K562 (cell line): ENCODE measurements at regions not wholly inside any gene's neighbourhood (a gene's known extent, or its start where the extent isn't known, plus 50 kb on each side); places are given as distances from the start of the nearest gene placed in this dataset.

Experiments used
- CCAR2 ChIP-seq: fragments of 200-400 bp; formaldehyde crosslinking; IDR thresholded peaks from 2 replicates; pipeline ENCODE4 v1.6.1; 2017; ENCODE audit warnings: mild to moderate bottlenecking, low read depth, low read length
- ZNF551 ChIP-seq: fragments of 250-450 bp; sonication (Bioruptor Pico); IDR thresholded peaks from 2 replicates; pipeline ENCODE4 v1.5.0; 2021; ENCODE audit warnings: mild to moderate bottlenecking, moderate library complexity
- ZNF561 ChIP-seq: fragments of 450-650 bp; formaldehyde crosslinking; conservative IDR thresholded peaks from 2 replicates; pipeline ENCODE4 v1.4.0; 2020; ENCODE audit warnings: mild to moderate bottlenecking, moderate library complexity
- ZNF695 ChIP-seq: fragments of 450-650 bp; formaldehyde crosslinking; IDR thresholded peaks from 2 replicates; pipeline ENCODE4 v1.4.0; 2020; ENCODE audit warnings: mild to moderate bottlenecking, moderate library complexity
- TF ChIP-seq, protein P1 (sequence below): fragments of 450-650 bp; IDR thresholded peaks from 2 replicates; pipeline ENCODE4 v1.6.1; 2016; ENCODE audit warnings: low read depth
- TF ChIP-seq, protein P2 (sequence below): fragments of 200-800 bp; sonication (Bioruptor generic); IDR thresholded peaks from 2 replicates; pipeline ENCODE4 v1.6.1; 2017; ENCODE audit warnings: missing genetic modification characterization, missing compliant biosample characterization
- TF ChIP-seq, protein P3 (sequence below): sonication (generic); formaldehyde crosslinking; IDR thresholded peaks from 2 replicates; pipeline ENCODE4 v1.8.0; 2022; ENCODE audit warnings: missing genetic modification reagents, mild to moderate bottlenecking, borderline replicate concordance

DNA sequence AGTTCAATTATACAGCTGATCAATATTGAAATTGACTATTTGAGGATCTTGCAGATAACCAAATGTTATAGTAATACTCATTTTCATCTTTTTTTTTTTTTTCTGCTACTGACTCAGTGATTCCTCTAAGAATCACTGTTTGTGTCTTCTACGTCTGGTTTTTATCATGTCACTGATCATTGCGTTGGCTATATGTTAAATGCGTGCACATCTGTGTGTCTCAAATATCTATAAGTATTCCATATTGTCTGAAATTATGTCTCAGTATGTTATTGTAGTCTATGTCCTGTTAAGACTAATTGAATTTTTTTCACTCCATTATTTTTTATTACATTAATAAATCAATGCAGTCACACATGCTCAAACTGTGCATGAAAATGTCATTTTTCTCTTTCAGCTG is 200.5 kb downstream of the PCDH20 start (continued):
- TF ChIP-seq, protein P1, sequence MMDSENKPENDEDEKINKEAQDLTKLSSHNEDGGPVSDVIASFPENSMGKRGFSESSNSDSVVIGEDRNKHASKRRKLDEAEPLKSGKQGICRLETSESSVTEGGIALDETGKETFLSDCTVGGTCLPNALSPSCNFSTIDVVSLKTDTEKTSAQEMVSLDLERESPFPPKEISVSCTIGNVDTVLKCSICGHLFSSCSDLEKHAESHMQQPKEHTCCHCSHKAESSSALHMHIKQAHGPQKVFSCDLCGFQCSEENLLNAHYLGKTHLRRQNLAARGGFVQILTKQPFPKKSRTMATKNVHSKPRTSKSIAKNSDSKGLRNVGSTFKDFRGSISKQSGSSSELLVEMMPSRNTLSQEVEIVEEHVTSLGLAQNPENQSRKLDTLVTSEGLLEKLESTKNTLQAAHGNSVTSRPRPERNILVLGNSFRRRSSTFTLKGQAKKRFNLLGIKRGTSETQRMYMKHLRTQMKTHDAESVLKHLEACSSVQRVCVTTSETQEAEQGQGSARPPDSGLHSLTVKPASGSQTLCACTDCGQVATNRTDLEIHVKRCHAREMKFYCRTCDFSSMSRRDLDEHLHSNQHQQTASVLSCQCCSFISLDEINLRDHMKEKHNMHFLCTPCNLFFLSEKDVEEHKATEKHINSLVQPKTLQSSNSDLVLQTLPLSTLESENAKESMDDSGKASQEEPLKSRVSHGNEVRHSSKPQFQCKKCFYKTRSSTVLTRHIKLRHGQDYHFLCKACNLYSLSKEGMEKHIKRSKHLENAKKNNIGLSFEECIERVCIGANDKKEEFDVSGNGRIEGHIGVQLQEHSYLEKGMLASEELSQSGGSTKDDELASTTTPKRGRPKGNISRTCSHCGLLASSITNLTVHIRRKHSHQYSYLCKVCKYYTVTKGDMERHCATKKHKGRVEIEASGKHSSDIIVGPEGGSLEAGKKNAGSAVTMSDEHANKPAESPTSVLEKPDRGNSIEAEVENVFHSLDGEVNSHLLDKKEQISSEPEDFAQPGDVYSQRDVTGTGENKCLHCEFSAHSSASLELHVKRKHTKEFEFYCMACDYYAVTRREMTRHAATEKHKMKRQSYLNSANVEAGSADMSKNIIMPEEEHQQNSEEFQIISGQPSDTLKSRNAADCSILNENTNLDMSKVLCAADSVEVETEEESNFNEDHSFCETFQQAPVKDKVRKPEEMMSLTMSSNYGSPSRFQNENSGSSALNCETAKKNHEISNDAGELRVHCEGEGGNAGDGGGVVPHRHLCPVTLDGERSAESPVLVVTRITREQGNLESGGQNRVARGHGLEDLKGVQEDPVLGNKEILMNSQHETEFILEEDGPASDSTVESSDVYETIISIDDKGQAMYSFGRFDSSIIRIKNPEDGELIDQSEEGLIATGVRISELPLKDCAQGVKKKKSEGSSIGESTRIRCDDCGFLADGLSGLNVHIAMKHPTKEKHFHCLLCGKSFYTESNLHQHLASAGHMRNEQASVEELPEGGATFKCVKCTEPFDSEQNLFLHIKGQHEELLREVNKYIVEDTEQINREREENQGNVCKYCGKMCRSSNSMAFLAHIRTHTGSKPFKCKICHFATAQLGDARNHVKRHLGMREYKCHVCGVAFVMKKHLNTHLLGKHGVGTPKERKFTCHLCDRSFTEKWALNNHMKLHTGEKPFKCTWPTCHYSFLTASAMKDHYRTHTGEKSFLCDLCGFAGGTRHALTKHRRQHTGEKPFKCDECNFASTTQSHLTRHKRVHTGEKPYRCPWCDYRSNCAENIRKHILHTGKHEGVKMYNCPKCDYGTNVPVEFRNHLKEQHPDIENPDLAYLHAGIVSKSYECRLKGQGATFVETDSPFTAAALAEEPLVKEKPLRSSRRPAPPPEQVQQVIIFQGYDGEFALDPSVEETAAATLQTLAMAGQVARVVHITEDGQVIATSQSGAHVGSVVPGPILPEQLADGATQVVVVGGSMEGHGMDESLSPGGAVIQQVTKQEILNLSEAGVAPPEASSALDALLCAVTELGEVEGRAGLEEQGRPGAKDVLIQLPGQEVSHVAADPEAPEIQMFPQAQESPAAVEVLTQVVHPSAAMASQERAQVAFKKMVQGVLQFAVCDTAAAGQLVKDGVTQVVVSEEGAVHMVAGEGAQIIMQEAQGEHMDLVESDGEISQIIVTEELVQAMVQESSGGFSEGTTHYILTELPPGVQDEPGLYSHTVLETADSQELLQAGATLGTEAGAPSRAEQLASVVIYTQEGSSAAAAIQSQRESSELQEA, result no peak
- TF ChIP-seq CCAR2, result no peak
- no peak for TF ChIP-seq ZNF561 (CRISPR knock-in tag)
- TF ChIP-seq, protein P2, sequence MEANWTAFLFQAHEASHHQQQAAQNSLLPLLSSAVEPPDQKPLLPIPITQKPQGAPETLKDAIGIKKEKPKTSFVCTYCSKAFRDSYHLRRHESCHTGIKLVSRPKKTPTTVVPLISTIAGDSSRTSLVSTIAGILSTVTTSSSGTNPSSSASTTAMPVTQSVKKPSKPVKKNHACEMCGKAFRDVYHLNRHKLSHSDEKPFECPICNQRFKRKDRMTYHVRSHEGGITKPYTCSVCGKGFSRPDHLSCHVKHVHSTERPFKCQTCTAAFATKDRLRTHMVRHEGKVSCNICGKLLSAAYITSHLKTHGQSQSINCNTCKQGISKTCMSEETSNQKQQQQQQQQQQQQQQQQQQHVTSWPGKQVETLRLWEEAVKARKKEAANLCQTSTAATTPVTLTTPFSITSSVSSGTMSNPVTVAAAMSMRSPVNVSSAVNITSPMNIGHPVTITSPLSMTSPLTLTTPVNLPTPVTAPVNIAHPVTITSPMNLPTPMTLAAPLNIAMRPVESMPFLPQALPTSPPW (CRISPR knock-in tag), result no peak
- TF ChIP-seq, protein P3, sequence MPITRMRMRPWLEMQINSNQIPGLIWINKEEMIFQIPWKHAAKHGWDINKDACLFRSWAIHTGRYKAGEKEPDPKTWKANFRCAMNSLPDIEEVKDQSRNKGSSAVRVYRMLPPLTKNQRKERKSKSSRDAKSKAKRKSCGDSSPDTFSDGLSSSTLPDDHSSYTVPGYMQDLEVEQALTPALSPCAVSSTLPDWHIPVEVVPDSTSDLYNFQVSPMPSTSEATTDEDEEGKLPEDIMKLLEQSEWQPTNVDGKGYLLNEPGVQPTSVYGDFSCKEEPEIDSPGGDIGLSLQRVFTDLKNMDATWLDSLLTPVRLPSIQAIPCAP (CRISPR knock-in tag), result no peak
- TF ChIP-seq ZNF695 (CRISPR knock-in tag), result no peak
- TF ChIP-seq ZNF551 (CRISPR knock-in tag), result no peak
